ENCODE measurements at regions not wholly inside any gene's neighbourhood (a gene's known extent, or its start where the extent isn't known, plus 50 kb on each side); places are given as distances from the start of the nearest gene placed in this dataset.

DNA sequence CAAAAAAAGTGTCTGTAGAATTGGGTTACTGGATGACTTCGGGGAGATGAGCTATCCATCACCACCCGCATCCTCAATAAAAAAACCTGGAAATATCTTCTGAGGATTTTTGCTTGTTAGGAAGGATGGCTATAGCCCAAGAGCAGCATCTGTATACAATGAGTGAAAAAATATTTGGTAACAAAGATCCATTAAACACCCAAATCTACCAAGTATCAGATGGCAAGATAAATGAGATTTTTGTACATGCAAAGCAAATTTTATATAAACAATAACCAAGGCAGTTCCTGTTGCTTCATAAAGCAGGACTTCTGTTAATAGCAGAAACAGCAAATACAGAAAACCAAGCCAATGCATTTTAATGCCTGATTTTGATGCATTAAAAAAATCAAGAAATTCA lies 166.6 kb downstream of the SLC28A3 start:
- TF ChIP-seq, protein P1, sequence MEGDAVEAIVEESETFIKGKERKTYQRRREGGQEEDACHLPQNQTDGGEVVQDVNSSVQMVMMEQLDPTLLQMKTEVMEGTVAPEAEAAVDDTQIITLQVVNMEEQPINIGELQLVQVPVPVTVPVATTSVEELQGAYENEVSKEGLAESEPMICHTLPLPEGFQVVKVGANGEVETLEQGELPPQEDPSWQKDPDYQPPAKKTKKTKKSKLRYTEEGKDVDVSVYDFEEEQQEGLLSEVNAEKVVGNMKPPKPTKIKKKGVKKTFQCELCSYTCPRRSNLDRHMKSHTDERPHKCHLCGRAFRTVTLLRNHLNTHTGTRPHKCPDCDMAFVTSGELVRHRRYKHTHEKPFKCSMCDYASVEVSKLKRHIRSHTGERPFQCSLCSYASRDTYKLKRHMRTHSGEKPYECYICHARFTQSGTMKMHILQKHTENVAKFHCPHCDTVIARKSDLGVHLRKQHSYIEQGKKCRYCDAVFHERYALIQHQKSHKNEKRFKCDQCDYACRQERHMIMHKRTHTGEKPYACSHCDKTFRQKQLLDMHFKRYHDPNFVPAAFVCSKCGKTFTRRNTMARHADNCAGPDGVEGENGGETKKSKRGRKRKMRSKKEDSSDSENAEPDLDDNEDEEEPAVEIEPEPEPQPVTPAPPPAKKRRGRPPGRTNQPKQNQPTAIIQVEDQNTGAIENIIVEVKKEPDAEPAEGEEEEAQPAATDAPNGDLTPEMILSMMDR (conservative IDR thresholded peaks at IDR 0.05; ENCODE audit: low read depth, low read length), result no peak
- TF ChIP-seq EZH2 (IDR thresholded peaks at IDR 0.05; ENCODE audit: low read length, unreplicated experiment), result no peak
